RWPE1 (cell line): ENCODE measurements at regions not wholly inside any gene's neighbourhood (a gene's known extent, or its start where the extent isn't known, plus 50 kb on each side); places are given as distances from the start of the nearest gene placed in this dataset.
"Not testable (repeated sequence)": the region's sequence is repeated elsewhere in the genome, so short reads cannot be mapped to it uniquely, and the experiment has no call there.

Experiments used
- CTCF ChIA-PET: fragments of 350-600 bp; sonication (Branson Sonifier 250); formaldehyde crosslinking; extraction: SDS; loops from one replicate; lab custom pipeline; 2021; lab: Yijun Ruan, JAX
- POLR2A ChIA-PET: fragments of 400-600 bp; formaldehyde crosslinking; extraction: SDS; loops from one replicate; lab custom pipeline; 2020; ENCODE audit warnings: antibody characterized with exemption; ENCODE audit not compliant: low non-redundant PET; lab: Yijun Ruan, JAX
- DNase-seq: peaks from one replicate; pipeline ENCODE4 v3.0.0; 2012; ENCODE audit warnings: low spot score
- H3K27ac ChIP-seq: fragments of 450-650 bp; 2 replicates; pipeline ENCODE4 v1.5.1; 2017

DNA sequence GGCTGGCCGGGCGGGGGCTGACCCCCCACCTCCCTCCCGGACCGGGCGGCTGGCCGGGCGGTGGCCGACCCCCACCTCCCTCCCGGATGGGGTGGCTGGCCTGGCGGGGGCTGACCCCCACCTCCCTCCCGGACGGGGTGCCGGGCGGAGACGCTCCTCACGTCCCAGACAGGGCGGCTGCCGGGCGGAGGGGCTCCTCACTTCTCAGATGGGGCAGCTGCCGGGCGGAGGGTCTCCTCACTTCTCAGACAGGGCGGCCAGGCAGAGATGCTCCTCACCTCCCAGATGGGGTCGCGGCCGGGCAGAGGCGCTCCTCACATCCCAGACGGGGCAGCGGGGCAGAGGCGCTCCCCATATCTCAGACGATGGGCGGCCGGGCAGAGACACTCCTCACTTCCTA, 965.8 kb upstream of the DEFB115 start:
- DNase-seq, H3K27ac ChIP-seq, POLR2A ChIA-PET, CTCF ChIA-PET: not testable (repeated sequence)

DNA sequence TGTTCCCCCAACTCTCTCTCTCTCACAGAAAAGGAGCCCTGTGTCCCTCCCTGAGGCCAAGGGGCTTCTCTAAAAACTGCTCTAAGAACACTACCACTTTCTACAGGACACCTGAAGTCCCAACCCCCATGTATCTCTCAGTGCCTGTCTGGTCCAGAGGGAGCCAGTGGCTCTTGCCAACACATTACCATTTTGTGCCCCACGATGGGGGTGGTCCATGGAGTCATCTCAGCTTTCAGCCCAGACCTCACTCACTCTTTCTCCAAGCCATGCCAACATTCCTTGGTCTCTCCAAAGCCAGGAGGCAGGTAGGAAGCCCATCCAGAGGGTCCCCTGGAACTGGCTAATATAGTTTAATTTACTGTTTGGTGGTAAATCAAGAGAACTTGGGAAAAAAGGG, 962.1 kb upstream of the DEFB115 start:
- CTCF ChIA-PET, POLR2A ChIA-PET, H3K27ac ChIP-seq, DNase-seq: not testable (repeated sequence)

DNA sequence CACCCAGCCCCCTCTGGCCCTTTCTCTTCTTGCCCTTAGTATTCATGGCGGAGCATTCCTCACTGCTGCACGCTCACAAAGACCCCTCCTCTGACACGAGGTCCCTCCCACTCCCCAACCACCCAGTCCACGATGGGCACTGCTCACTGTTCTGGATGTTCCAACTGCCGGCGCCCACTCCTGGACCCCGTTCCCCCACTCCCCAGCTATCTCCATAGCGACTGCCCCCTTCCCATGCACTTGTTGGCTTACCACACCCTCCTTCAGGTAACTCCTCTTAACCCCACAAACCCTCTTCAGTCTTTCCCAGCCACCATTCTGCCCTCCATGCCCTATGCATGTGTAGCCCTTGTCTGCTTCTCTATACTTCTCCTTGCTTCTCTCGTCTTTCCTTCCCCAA, 961.5 kb upstream of the DEFB115 start:
- POLR2A ChIA-PET, CTCF ChIA-PET, H3K27ac ChIP-seq, DNase-seq: not testable (repeated sequence)

DNA sequence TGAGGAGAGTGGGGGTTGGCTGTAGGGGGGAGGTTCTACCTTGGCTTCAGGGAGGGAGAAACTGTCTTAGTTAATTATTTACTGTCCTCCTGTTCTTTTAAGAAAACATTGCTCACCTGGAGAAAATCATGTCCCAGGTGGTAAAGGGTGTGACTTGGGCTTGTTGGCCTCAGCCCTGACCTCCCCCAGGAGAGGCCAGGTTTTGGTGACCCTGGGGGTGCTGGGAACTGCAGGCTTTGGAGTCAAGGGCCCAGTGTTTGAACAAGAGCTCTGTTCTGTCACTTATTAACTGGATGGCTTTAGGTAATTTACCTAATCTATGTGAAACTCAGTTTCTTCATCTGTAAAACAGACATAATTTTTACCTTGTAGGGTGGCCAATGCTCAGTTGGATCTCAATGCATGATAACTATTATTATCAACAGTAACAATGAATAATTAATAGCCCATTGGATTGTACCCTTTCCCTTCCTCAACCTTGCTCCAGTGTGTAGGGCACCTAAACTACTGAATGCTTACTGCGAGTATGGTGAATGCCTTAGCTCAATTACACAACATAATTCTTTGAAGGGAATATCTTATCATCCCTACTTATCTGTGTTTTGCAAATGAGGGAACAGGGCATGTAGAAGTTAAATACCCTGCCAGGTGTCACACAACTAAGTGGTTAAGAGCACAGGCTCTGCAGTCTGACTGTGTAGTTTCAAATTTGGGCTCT, 959.4 kb upstream of the DEFB115 start:
- DNase-seq, H3K27ac ChIP-seq, CTCF ChIA-PET, POLR2A ChIA-PET: not testable (repeated sequence)

DNA sequence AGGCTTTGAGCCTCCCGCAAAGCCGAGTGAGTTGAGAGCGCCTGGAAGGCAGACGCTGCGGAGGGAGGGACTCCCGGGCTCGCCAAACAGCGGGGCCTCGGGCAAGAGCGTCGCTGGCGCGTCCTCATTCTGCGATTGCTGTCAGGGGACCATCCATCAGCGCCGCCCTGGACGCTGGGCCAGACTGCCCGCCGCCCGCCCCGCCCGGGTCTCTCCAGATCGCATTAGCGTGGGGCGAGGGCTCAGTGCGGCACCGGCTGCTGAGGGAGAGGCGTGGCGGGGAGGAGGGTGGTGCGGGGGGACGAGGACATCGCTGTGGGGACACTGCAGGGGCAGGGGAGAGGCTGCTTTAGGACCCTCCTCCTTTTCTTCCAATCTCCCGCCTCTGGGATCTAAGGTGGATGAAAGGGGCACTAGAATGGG, 957.2 kb upstream of the DEFB115 start:
- H3K27ac ChIP-seq, DNase-seq, CTCF ChIA-PET, POLR2A ChIA-PET: not testable (repeated sequence)

DNA sequence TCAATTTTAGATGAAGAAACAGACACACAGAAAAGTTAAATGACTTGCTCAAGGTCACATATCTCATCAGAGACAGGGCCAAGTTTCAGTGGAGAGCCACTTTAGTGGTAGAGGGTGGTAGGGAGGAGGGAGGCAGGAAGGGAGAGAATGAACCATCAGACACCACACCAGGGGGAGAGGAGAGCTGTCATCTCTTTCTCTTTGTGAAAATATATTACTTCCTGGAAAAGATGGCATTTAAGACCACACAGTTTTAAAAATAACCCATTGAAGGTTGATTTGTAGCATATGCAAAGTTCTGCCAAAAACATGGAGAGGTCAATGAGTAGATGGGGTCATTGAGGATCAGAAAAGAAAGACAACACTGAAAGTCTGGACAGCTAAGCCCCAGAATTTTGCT, 954.7 kb upstream of the DEFB115 start:
- CTCF ChIA-PET: not testable (repeated sequence)

DNA sequence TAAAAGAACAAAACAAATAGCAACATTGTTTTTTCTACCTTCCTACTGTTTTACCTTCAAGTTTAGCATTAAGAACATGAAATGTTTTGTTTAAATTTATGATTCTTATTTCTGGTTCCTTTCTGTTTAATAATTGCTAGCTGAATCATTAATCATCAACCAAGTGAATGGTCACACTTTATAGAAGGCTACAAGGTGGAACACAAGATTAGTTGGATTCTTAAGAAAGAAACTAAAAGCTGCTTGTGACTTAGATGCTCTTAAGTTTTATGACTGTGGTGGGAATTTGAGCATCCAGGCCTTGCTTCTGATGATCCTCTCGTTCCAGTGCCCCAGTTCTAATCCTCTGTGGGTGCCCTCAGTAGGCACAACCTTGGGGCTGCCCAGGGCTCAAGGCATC, 947.5 kb upstream of the DEFB115 start:
- POLR2A ChIA-PET, H3K27ac ChIP-seq, CTCF ChIA-PET, DNase-seq: not testable (repeated sequence)

More for the DNA sequence above, 954.7 kb upstream of the DEFB115 start:
- H3K27ac ChIP-seq, POLR2A ChIA-PET, DNase-seq: not testable (repeated sequence)

DNA sequence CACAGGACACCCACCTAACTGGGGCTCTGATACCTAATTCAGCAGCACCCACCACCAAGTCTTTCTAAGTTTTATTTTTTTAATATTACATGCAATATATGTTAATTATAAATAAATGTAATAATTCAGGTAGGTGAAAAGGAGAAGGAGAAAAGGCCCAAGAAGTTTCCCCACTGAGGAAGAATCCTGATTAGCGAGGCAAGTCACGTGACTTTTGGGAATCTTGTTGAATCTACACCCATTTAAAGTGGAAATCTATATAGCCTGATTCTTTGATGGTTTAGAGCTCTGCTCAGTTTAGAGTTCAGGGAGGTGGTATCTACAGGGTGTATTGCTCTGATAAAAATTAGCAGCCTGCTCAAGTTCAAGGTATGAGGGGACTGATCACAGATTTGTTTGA, 947.1 kb upstream of the DEFB115 start:
- H3K27ac ChIP-seq, POLR2A ChIA-PET, DNase-seq, CTCF ChIA-PET: not testable (repeated sequence)

DNA sequence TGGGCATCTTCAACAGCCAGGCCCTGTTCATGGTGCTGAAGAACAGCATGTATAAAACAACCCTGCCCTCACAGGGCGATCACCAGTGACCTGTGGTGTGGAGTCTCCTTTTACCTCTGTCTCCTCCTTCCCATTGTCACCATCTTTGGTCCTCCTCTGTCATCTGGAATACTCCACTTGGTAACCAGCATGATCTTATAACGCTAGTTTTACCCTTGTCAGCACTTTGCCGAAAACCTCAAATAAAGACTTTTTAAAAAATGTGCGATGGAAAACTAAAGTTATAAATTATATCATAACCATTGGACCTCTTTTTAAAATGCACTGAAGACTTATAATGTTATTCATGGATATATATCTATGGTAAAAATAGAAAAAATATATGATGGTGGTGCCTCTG, 945.2 kb upstream of the DEFB115 start:
- POLR2A ChIA-PET, DNase-seq, H3K27ac ChIP-seq, CTCF ChIA-PET: not testable (repeated sequence)

DNA sequence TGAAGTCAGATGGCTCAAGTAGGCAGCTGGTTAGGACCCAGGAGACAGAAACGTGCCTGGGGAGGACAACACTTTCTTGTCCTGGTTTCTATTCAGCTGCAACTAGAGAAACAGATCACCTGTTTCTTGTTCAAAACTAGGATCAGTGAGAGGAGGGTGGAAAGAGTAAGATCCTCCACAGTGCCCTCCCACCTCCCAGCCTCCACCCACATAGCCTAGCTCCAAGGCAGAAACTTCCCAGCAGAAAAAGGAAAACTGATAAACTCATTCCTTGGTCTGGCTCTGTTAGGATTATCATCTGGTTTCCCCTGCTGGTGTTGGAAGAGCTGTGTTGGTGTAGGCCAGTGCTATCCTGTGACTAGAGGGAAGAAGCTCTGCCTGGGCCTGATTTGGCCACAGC, 943.8 kb upstream of the DEFB115 start:
- DNase-seq, POLR2A ChIA-PET: not testable (repeated sequence)

DNA sequence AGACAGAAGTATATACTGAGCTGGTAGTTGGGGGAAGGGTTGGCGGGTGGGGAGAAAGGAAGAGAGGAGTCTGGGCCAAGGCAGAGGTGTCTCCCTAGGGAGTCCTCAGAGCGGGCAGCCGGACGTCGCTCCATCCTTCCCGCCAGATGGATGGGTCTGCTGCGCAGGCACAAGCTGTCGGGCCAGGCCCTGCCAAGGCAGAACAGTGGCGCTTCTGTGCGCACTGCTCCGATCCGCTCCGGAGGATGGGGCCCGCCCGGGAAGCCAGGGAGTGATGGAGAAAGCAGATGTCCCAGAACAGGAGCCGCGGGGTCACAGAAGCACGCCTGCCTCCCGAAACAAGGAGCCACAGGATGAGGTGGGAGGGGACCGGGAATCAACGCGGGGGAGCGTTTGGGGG, 941.4 kb upstream of the DEFB115 start:
- DNase-seq, CTCF ChIA-PET, POLR2A ChIA-PET, H3K27ac ChIP-seq: not testable (repeated sequence)

More for the DNA sequence above, 943.8 kb upstream of the DEFB115 start:
- H3K27ac ChIP-seq, CTCF ChIA-PET: not testable (repeated sequence)

DNA sequence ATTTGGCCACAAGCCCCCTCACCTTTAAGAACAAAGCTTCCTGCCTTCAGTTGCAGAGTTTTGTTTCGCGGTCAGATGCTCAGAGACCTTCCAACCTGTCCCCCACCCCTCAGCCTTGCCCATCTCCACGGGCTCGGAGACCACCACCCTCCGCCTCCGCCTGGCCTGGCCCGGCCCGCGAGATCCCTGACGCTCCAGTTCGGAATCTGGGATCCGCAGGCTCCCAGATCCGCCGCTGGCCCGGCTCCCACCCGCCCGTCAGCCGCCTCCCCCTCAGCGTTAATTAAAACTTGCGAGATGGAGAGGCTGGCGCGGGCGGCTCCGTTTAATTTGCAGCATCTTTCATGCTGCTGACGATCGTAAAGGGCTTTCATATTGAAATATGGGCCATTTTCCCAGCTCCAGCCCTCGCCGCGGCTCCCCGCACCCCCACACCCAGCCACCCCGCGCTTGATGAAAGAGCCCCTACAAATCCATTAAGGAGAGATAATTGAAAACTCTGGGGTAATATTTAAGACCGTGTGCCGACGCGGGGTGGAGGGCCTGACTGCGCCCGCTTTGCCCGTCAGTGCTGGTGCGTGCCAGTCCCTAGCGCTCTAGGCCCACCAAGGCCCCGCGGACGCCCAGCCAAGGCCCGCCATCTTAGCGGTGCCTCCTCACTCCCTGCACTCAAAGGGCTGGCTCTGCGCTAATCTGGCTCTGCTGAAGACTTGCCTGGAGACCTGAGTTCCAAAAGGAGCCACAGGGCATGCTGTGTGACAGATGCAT, 940.7 kb upstream of the DEFB115 start:
- CTCF ChIA-PET, H3K27ac ChIP-seq, POLR2A ChIA-PET, DNase-seq: not testable (repeated sequence)

DNA sequence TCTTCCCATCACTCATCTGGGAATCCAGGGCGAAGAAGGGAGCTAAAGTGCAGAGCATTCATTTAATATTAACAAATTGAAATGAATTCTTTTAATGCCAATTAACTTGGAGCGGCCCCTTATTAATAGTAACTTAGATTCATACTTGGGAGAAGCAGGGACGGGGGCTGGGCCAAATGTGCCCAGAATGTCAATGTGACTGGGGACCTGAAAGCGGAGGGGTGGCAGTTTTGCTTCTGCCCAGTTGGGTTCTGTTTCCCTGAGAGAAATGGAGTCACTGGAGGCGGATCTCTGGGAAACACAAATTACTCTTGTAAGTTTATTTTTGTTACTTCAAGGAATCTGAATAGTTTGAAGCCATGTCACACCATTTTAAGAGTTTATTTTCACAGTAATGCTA, 923.7 kb upstream of the DEFB115 start:
- H3K27ac ChIP-seq, DNase-seq, CTCF ChIA-PET, POLR2A ChIA-PET: not testable (repeated sequence)

DNA sequence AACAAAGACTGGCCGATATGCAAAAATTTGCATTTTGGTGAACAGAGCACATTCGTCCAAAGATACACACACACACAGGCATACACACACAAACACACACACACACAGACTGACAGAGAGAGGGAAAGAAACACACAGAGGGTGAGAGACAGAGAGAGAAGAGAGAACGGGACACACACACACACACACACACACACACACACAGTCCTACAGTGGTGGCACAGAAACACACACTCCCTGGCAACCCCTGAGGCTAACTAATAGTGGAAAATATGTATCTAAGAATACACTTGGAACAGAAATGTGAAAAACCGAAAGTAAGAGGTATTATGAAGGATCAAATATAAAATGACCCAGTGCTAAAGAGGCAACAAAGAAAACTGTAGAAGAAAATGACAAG, 919.9 kb upstream of the DEFB115 start:
- not testable (repeated sequence) for DNase-seq

DNA sequence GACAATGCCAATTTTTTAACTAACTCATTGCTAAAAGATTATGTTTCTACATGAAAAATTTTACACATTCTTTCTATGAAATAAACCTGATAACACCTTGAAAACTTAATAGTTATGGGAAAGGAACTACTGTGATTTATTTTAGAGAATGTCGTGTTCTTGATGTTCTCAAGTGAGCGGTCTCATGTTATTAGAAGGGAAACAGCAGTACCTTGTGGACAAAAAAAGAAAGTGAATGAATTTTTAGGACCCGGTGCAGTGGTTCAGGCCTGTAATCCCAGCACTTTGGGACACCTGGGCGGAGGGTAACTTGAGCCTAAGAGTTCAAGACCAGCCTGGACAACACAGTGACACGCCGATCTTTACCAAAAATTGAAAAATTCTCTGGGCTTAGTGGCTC, 908.5 kb upstream of the DEFB115 start:
- CTCF ChIA-PET: interaction anchor here (0.5 kb wide), 1 partner anchor 1252 kb away, joined by 4 read pairs; no protein-coding TSS in a partner anchor
- H3K27ac ChIP-seq, DNase-seq, POLR2A ChIA-PET: not testable (repeated sequence)

More for the DNA sequence above, 919.9 kb upstream of the DEFB115 start:
- H3K27ac ChIP-seq, CTCF ChIA-PET, POLR2A ChIA-PET: not testable (repeated sequence)
